SK-N-MC (cell line): ENCODE measurements at regions not wholly inside any gene's neighbourhood (a gene's known extent, or its start where the extent isn't known, plus 50 kb on each side); places are given as distances from the start of the nearest gene placed in this dataset.

Source experiments
- EZH2 ChIP-seq: fragments of 200-600 bp; sonication (generic); IDR thresholded peaks from one replicate; pipeline ENCODE4 v1.6.1; 2017; ENCODE audit warnings: antibody characterized with exemption
- POLR2AphosphoS5 ChIP-seq: IDR thresholded peaks from 2 replicates; pipeline ENCODE4 v1.6.1; 2012; ENCODE audit warnings: mild to moderate bottlenecking, low read depth, low read length, borderline replicate concordance

DNA sequence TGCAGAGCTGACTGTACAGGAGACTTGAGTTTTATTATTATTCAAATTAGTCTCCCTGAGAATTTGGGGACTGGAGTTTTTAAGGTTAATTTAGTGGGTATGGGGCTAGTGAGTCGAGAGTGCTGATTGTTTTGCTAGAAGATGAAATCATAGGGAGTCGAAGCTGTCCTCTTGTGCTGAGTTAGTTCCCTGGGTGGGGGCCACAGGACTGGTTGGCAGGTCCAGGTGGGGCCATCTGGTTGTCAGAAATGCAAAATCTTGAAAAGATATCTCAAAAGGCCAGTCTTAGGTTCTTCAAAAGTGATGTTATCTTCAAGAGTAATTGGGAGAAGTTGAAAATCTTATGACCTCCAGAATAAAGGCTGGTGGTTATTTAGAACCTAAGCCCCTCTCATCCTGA lies 267.3 kb downstream of the MYCN start:
- no peak for TF ChIP-seq EZH2
- no peak for TF ChIP-seq POLR2AphosphoS5
